GM12878 (cell line): ENCODE measurements at regions not wholly inside any gene's neighbourhood (a gene's known extent, or its start where the extent isn't known, plus 50 kb on each side); places are given as distances from the start of the nearest gene placed in this dataset.

ENCODE experiments used
- EP300 ChIP-seq, 2 experiments: fragments of 150-350 bp in 1 of 2; IDR thresholded peaks; 2 replicates each; pipeline ENCODE4 v1.6.1; 2011 to 2012; ENCODE audit warnings: low read depth in 2 of 2, low read length in 2 of 2, borderline replicate concordance in 1 of 2, improper control_type of control experiment in 1 of 2, inconsistent platforms in 1 of 2; ENCODE audit not compliant: control insufficient read depth in 1 of 2
- LARP7 ChIP-seq: fragments of 450-650 bp; IDR thresholded peaks from 2 replicates; pipeline ENCODE4 v1.6.1; 2017; ENCODE audit warnings: mild to moderate bottlenecking
- NR2F1 ChIP-seq: fragments of 450-650 bp; conservative IDR thresholded peaks from 2 replicates; pipeline ENCODE4 v1.6.1; 2017; ENCODE audit warnings: mild to moderate bottlenecking
- POLR2A ChIP-seq: IDR thresholded peaks from 2 replicates; pipeline ENCODE4 v1.6.1; 2011; ENCODE audit warnings: low read depth, mild to moderate bottlenecking, low read length
- TF ChIP-seq, protein P1 (sequence below), 3 experiments: IDR thresholded peaks in 2 of 3; conservative IDR thresholded peaks in 1 of 3; 2 replicates each; pipeline ENCODE4 v1.5.1; 2011; ENCODE audit warnings: low read depth in 3 of 3, low read length in 3 of 3, mild to moderate bottlenecking in 3 of 3, control low read depth in 2 of 3, moderate library complexity in 2 of 3, inconsistent platforms in 1 of 3, mixed read lengths in 1 of 3; ENCODE audit not compliant: control insufficient read depth in 2 of 3, insufficient read depth in 1 of 3; ENCODE audit errors: extremely low read depth in 1 of 3
- TF ChIP-seq, protein P2 (sequence below): IDR thresholded peaks from 2 replicates; pipeline ENCODE4 v1.6.1; 2012; ENCODE audit warnings: mild to moderate bottlenecking, low read depth, low read length
- TF ChIP-seq, protein P3 (sequence below): IDR thresholded peaks from 2 replicates; pipeline ENCODE4 v1.6.1; 2012; ENCODE audit warnings: low read length, inconsistent platforms
- TF ChIP-seq, protein P4 (sequence below): fragments of 450-650 bp; IDR thresholded peaks from 2 replicates; pipeline ENCODE4 v1.6.1; 2018; ENCODE audit warnings: mild to moderate bottlenecking, low read depth, moderate library complexity; ENCODE audit not compliant: partially characterized antibody
- TF ChIP-seq, protein P5 (sequence below): IDR thresholded peaks from 2 replicates; pipeline ENCODE4 v1.6.1; 2011; ENCODE audit warnings: borderline replicate concordance, low read depth, mild to moderate bottlenecking, moderate library complexity, mixed read lengths, low read length; ENCODE audit not compliant: insufficient read depth; ENCODE audit errors: extremely low read length

DNA sequence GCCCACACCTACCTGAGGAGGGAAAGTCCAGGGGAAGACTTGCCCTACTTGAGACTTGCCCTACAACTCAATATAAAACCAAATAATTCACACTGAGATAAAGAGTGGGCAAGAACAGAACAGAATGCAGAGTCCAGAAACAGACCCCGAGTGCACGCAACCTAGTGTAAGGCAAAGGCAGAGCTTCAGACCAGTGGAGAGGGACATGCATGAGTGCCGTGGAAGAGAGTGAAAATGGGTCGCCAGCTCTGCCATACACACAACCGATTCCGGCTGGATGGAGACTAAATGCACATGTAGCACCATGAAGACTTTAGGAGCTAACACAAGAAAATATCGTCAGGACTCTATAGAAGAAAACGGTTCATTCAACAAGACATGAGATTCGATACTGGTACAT lies 58.8 kb upstream of the CST7 start:
- TF ChIP-seq, protein P1, sequence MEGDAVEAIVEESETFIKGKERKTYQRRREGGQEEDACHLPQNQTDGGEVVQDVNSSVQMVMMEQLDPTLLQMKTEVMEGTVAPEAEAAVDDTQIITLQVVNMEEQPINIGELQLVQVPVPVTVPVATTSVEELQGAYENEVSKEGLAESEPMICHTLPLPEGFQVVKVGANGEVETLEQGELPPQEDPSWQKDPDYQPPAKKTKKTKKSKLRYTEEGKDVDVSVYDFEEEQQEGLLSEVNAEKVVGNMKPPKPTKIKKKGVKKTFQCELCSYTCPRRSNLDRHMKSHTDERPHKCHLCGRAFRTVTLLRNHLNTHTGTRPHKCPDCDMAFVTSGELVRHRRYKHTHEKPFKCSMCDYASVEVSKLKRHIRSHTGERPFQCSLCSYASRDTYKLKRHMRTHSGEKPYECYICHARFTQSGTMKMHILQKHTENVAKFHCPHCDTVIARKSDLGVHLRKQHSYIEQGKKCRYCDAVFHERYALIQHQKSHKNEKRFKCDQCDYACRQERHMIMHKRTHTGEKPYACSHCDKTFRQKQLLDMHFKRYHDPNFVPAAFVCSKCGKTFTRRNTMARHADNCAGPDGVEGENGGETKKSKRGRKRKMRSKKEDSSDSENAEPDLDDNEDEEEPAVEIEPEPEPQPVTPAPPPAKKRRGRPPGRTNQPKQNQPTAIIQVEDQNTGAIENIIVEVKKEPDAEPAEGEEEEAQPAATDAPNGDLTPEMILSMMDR (IDR thresholded peaks at IDR 0.05 in 2 of 3, conservative IDR thresholded peaks at IDR 0.05 in 1 of 3; ENCODE audit: control insufficient read depth in 2 of 3, extremely low read depth in 1 of 3, insufficient read depth in 1 of 3, low read depth in 3 of 3, low read length in 3 of 3), result no peak
- TF ChIP-seq, protein P2, sequence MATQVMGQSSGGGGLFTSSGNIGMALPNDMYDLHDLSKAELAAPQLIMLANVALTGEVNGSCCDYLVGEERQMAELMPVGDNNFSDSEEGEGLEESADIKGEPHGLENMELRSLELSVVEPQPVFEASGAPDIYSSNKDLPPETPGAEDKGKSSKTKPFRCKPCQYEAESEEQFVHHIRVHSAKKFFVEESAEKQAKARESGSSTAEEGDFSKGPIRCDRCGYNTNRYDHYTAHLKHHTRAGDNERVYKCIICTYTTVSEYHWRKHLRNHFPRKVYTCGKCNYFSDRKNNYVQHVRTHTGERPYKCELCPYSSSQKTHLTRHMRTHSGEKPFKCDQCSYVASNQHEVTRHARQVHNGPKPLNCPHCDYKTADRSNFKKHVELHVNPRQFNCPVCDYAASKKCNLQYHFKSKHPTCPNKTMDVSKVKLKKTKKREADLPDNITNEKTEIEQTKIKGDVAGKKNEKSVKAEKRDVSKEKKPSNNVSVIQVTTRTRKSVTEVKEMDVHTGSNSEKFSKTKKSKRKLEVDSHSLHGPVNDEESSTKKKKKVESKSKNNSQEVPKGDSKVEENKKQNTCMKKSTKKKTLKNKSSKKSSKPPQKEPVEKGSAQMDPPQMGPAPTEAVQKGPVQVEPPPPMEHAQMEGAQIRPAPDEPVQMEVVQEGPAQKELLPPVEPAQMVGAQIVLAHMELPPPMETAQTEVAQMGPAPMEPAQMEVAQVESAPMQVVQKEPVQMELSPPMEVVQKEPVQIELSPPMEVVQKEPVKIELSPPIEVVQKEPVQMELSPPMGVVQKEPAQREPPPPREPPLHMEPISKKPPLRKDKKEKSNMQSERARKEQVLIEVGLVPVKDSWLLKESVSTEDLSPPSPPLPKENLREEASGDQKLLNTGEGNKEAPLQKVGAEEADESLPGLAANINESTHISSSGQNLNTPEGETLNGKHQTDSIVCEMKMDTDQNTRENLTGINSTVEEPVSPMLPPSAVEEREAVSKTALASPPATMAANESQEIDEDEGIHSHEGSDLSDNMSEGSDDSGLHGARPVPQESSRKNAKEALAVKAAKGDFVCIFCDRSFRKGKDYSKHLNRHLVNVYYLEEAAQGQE, result no peak
- no peak for TF ChIP-seq EP300 (IDR thresholded peaks at IDR 0.05; ENCODE audit: borderline replicate concordance in 1 of 2, control insufficient read depth in 1 of 2, low read depth in 2 of 2, low read length in 2 of 2)
- no peak for TF ChIP-seq LARP7
- TF ChIP-seq, protein P3, sequence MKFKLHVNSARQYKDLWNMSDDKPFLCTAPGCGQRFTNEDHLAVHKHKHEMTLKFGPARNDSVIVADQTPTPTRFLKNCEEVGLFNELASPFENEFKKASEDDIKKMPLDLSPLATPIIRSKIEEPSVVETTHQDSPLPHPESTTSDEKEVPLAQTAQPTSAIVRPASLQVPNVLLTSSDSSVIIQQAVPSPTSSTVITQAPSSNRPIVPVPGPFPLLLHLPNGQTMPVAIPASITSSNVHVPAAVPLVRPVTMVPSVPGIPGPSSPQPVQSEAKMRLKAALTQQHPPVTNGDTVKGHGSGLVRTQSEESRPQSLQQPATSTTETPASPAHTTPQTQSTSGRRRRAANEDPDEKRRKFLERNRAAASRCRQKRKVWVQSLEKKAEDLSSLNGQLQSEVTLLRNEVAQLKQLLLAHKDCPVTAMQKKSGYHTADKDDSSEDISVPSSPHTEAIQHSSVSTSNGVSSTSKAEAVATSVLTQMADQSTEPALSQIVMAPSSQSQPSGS, result no peak
- TF ChIP-seq, protein P4, sequence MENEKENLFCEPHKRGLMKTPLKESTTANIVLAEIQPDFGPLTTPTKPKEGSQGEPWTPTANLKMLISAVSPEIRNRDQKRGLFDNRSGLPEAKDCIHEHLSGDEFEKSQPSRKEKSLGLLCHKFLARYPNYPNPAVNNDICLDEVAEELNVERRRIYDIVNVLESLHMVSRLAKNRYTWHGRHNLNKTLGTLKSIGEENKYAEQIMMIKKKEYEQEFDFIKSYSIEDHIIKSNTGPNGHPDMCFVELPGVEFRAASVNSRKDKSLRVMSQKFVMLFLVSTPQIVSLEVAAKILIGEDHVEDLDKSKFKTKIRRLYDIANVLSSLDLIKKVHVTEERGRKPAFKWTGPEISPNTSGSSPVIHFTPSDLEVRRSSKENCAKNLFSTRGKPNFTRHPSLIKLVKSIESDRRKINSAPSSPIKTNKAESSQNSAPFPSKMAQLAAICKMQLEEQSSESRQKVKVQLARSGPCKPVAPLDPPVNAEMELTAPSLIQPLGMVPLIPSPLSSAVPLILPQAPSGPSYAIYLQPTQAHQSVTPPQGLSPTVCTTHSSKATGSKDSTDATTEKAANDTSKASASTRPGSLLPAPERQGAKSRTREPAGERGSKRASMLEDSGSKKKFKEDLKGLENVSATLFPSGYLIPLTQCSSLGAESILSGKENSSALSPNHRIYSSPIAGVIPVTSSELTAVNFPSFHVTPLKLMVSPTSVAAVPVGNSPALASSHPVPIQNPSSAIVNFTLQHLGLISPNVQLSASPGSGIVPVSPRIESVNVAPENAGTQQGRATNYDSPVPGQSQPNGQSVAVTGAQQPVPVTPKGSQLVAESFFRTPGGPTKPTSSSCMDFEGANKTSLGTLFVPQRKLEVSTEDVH, result no peak
- no peak for TF ChIP-seq NR2F1
- TF ChIP-seq, protein P5, sequence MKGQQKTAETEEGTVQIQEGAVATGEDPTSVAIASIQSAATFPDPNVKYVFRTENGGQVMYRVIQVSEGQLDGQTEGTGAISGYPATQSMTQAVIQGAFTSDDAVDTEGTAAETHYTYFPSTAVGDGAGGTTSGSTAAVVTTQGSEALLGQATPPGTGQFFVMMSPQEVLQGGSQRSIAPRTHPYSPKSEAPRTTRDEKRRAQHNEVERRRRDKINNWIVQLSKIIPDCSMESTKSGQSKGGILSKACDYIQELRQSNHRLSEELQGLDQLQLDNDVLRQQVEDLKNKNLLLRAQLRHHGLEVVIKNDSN, result no peak
- no peak for TF ChIP-seq POLR2A
